ENCODE measurements at regions not wholly inside any gene's neighbourhood (a gene's known extent, or its start where the extent isn't known, plus 50 kb on each side); places are given as distances from the start of the nearest gene placed in this dataset.

GRCh38 chr21:35326677-35327076, 277.6 kb upstream of the RUNX1 start:
- no peak overlapping the region for H2AFZ ChIP-seq (ENCODE audit: low read length)
- DNase-seq: no peak
- no peaks in the 10 kb centered on the region for H3K79me2 ChIP-seq (ENCODE audit: low read length)
- H4K20me1 ChIP-seq (ENCODE audit: insufficient read depth, low read depth, low read length): no peaks in the 10 kb centered on the region
- H3K36me3 ChIP-seq (ENCODE audit: insufficient read depth, low read length): no peaks in the 10 kb centered on the region
- H3K4me1 ChIP-seq (ENCODE audit: low read length): peaks cover 7% of the 10 kb centered on the region
- no peak overlapping the region for H3K9ac ChIP-seq (ENCODE audit: low read length)
- H3K9me3 ChIP-seq (ENCODE audit: low read length): no peaks in the 10 kb centered on the region
- no peaks in the 10 kb centered on the region for H3K27me3 ChIP-seq (ENCODE audit: low read length)
- H3K9me2 ChIP-seq (replicated peaks; ENCODE audit: insufficient read depth, low read length): no peaks in the 10 kb centered on the region
- no peak overlapping the region for H3K4me3 ChIP-seq (ENCODE audit: low read length)
- no peak overlapping the region for H3K4me2 ChIP-seq (ENCODE audit: low read depth, low read length, poor library complexity, severe bottlenecking)
- no peak overlapping the region for H3K27ac ChIP-seq (ENCODE audit: low read length)

GRCh38 chr21:35325953-35326352, 276.9 kb upstream of the RUNX1 start:
- no peak overlapping the region for H3K27ac ChIP-seq (ENCODE audit: low read length)
- H3K4me1 ChIP-seq (ENCODE audit: low read length): peaks cover 7% of the 10 kb centered on the region
- H3K9ac ChIP-seq (ENCODE audit: low read length): no peak overlapping the region
- no peak overlapping the region for H3K4me3 ChIP-seq (ENCODE audit: low read length)
- H4K20me1 ChIP-seq (ENCODE audit: insufficient read depth, low read depth, low read length): no peaks in the 10 kb centered on the region
- no peak overlapping the region for H3K4me2 ChIP-seq (ENCODE audit: low read depth, low read length, poor library complexity, severe bottlenecking)
- no peaks in the 10 kb centered on the region for H3K9me3 ChIP-seq (ENCODE audit: low read length)
- H2AFZ ChIP-seq (ENCODE audit: low read length): no peak overlapping the region
- no peak for DNase-seq
- H3K79me2 ChIP-seq (ENCODE audit: low read length): no peaks in the 10 kb centered on the region
- H3K36me3 ChIP-seq (ENCODE audit: insufficient read depth, low read length): no peaks in the 10 kb centered on the region
- no peaks in the 10 kb centered on the region for H3K27me3 ChIP-seq (ENCODE audit: low read length)
- H3K9me2 ChIP-seq (replicated peaks; ENCODE audit: insufficient read depth, low read length): no peaks in the 10 kb centered on the region

- no peak overlapping the region for H2AFZ ChIP-seq (ENCODE audit: low read length)
- H3K27me3 ChIP-seq (ENCODE audit: low read length): no peaks in the 10 kb centered on the region
- no peaks in the 10 kb centered on the region for H3K9me2 ChIP-seq (replicated peaks; ENCODE audit: insufficient read depth, low read length)
- no peak for DNase-seq
- no peak overlapping the region for H3K9ac ChIP-seq (ENCODE audit: low read length)
- H3K4me3 ChIP-seq (ENCODE audit: low read length): no peak overlapping the region
- H3K79me2 ChIP-seq (ENCODE audit: low read length): no peaks in the 10 kb centered on the region
- H3K9me3 ChIP-seq (ENCODE audit: low read length): no peaks in the 10 kb centered on the region
- no peaks in the 10 kb centered on the region for H3K36me3 ChIP-seq (ENCODE audit: insufficient read depth, low read length)
- no peak overlapping the region for H3K4me2 ChIP-seq (ENCODE audit: low read depth, low read length, poor library complexity, severe bottlenecking)
- peaks cover 13% of the 10 kb centered on the region for H3K4me1 ChIP-seq (ENCODE audit: low read length)
- no peak overlapping the region for H3K27ac ChIP-seq (ENCODE audit: low read length)
- H4K20me1 ChIP-seq (ENCODE audit: insufficient read depth, low read depth, low read length): no peaks in the 10 kb centered on the region
These were observed 275.5 kb upstream of the RUNX1 start for GRCh38 chr21:35324372-35325220.

- no peak for DNase-seq
- Histone ChIP-seq H3K27ac (ENCODE audit: low read length) (no peak overlapping the region), H3K27me3 (ENCODE audit: low read length) (no peaks in the 10 kb centered on the region), H3K4me1 (ENCODE audit: low read length) (peaks cover 13% of the 10 kb centered on the region), H3K36me3 (ENCODE audit: insufficient read depth, low read length) (no peaks in the 10 kb centered on the region), H3K9me2 (replicated peaks; ENCODE audit: insufficient read depth, low read length) (no peaks in the 10 kb centered on the region), H3K9ac (ENCODE audit: low read length) (no peak overlapping the region), H3K4me2 (ENCODE audit: low read depth, low read length, poor library complexity, severe bottlenecking) (no peak overlapping the region), H3K9me3 (ENCODE audit: low read length) (no peaks in the 10 kb centered on the region), H4K20me1 (ENCODE audit: insufficient read depth, low read depth, low read length) (no peaks in the 10 kb centered on the region), H3K4me3 (ENCODE audit: low read length) (no peak overlapping the region), H3K79me2 (ENCODE audit: low read length) (no peaks in the 10 kb centered on the region), H2AFZ (ENCODE audit: low read length) (no peak overlapping the region)
These were observed 274.8 kb upstream of the RUNX1 start for GRCh38 chr21:35323947-35324346.

GRCh38 chr21:35321322-35322200, 272.5 kb upstream of the RUNX1 start:
- DNase-seq: no peak
- Histone ChIP-seq H3K9me2 (replicated peaks; ENCODE audit: insufficient read depth, low read length) (no peaks in the 10 kb centered on the region), H3K36me3 (ENCODE audit: insufficient read depth, low read length) (no peaks in the 10 kb centered on the region), H3K27me3 (ENCODE audit: low read length) (no peaks in the 10 kb centered on the region), H3K9ac (ENCODE audit: low read length) (no peak overlapping the region), H3K4me3 (ENCODE audit: low read length) (no peak overlapping the region), H3K4me1 (ENCODE audit: low read length) (peaks cover 6% of the 10 kb centered on the region), H4K20me1 (ENCODE audit: insufficient read depth, low read depth, low read length) (no peaks in the 10 kb centered on the region), H3K9me3 (ENCODE audit: low read length) (no peaks in the 10 kb centered on the region), H3K27ac (ENCODE audit: low read length) (no peak overlapping the region), H3K79me2 (ENCODE audit: low read length) (no peaks in the 10 kb centered on the region), H2AFZ (ENCODE audit: low read length) (no peak overlapping the region), H3K4me2 (ENCODE audit: low read depth, low read length, poor library complexity, severe bottlenecking) (no peak overlapping the region)

- H3K9me3 ChIP-seq (ENCODE audit: low read length): no peaks in the 10 kb centered on the region
- no peaks in the 10 kb centered on the region for H3K27me3 ChIP-seq (ENCODE audit: low read length)
- no peaks in the 10 kb centered on the region for H4K20me1 ChIP-seq (ENCODE audit: insufficient read depth, low read depth, low read length)
- no peak overlapping the region for H3K27ac ChIP-seq (ENCODE audit: low read length)
- no peak overlapping the region for H3K4me3 ChIP-seq (ENCODE audit: low read length)
- H3K79me2 ChIP-seq (ENCODE audit: low read length): no peaks in the 10 kb centered on the region
- no peak overlapping the region for H2AFZ ChIP-seq (ENCODE audit: low read length)
- no peak overlapping the region for H3K9ac ChIP-seq (ENCODE audit: low read length)
- H3K9me2 ChIP-seq (replicated peaks; ENCODE audit: insufficient read depth, low read length): no peaks in the 10 kb centered on the region
- no peak for DNase-seq
- H3K4me2 ChIP-seq (ENCODE audit: low read depth, low read length, poor library complexity, severe bottlenecking): no peak overlapping the region
- H3K36me3 ChIP-seq (ENCODE audit: insufficient read depth, low read length): no peaks in the 10 kb centered on the region
- peaks cover 6% of the 10 kb centered on the region for H3K4me1 ChIP-seq (ENCODE audit: low read length)
These were observed 270.7 kb upstream of the RUNX1 start for GRCh38 chr21:35319684-35320283.

- H3K4me2 ChIP-seq (ENCODE audit: low read depth, low read length, poor library complexity, severe bottlenecking): no peak overlapping the region
- no peaks in the 10 kb centered on the region for H4K20me1 ChIP-seq (ENCODE audit: insufficient read depth, low read depth, low read length)
- no peak overlapping the region for H3K27ac ChIP-seq (ENCODE audit: low read length)
- H3K27me3 ChIP-seq (ENCODE audit: low read length): no peaks in the 10 kb centered on the region
- no peak overlapping the region for H3K4me3 ChIP-seq (ENCODE audit: low read length)
- no peaks in the 10 kb centered on the region for H3K79me2 ChIP-seq (ENCODE audit: low read length)
- H3K9me3 ChIP-seq (ENCODE audit: low read length): no peaks in the 10 kb centered on the region
- no peaks in the 10 kb centered on the region for H3K36me3 ChIP-seq (ENCODE audit: insufficient read depth, low read length)
- no peak overlapping the region for H2AFZ ChIP-seq (ENCODE audit: low read length)
- no peak for DNase-seq
- no peaks in the 10 kb centered on the region for H3K9me2 ChIP-seq (replicated peaks; ENCODE audit: insufficient read depth, low read length)
- H3K4me1 ChIP-seq (ENCODE audit: low read length): peaks cover 6% of the 10 kb centered on the region
- H3K9ac ChIP-seq (ENCODE audit: low read length): no peak overlapping the region
These were observed 267.8 kb upstream of the RUNX1 start for GRCh38 chr21:35316933-35317332.

- Histone ChIP-seq H3K9me3 (ENCODE audit: low read length) (no peaks in the 10 kb centered on the region), H3K4me3 (ENCODE audit: low read length) (no peak overlapping the region), H3K79me2 (ENCODE audit: low read length) (no peaks in the 10 kb centered on the region), H3K4me1 (ENCODE audit: low read length) (peaks cover 6% of the 10 kb centered on the region), H3K27ac (ENCODE audit: low read length) (no peak overlapping the region), H3K9ac (ENCODE audit: low read length) (no peak overlapping the region), H2AFZ (ENCODE audit: low read length) (no peak overlapping the region), H3K27me3 (ENCODE audit: low read length) (no peaks in the 10 kb centered on the region), H3K9me2 (replicated peaks; ENCODE audit: insufficient read depth, low read length) (no peaks in the 10 kb centered on the region), H4K20me1 (ENCODE audit: insufficient read depth, low read depth, low read length) (no peaks in the 10 kb centered on the region), H3K4me2 (ENCODE audit: low read depth, low read length, poor library complexity, severe bottlenecking) (no peak overlapping the region), H3K36me3 (ENCODE audit: insufficient read depth, low read length) (no peaks in the 10 kb centered on the region)
- no peak for DNase-seq
These were observed 267.4 kb upstream of the RUNX1 start for GRCh38 chr21:35316456-35316855.
